Mesendoderm (in vitro differentiated cells): ENCODE measurements at regions not wholly inside any gene's neighbourhood (a gene's known extent, or its start where the extent isn't known, plus 50 kb on each side); places are given as distances from the start of the nearest gene placed in this dataset.

Experiments used
- DNase-seq: peaks from one replicate; pipeline ENCODE4 v3.0.0; 2013
- H2AK5ac ChIP-seq: 2 replicates; pipeline ENCODE4 v1.6.1; 2013; ENCODE audit warnings: low read length, inconsistent platforms
- H2BK120ac ChIP-seq: 2 replicates; pipeline ENCODE4 v1.6.1; 2013; ENCODE audit warnings: low read depth, mild to moderate bottlenecking, low read length, moderate library complexity, mixed read lengths
- H2BK15ac ChIP-seq: replicated peaks from 2 replicates; pipeline ENCODE4 v1.6.1; 2013; ENCODE audit warnings: low read depth, mild to moderate bottlenecking, moderate library complexity
- H2BK5ac ChIP-seq: 2 replicates; pipeline ENCODE4 v1.6.1; 2013; ENCODE audit warnings: low read length, inconsistent platforms
- H3K18ac ChIP-seq: 2 replicates; pipeline ENCODE4 v1.6.1; 2013; ENCODE audit warnings: mild to moderate bottlenecking, low read length, mixed read lengths
- H3K23ac ChIP-seq: one replicate; pipeline ENCODE4 v1.6.1; 2013; ENCODE audit warnings: low read length
- H3K27ac ChIP-seq: 2 replicates; pipeline ENCODE4 v1.5.1; 2013; ENCODE audit warnings: low read depth, mild to moderate bottlenecking, inconsistent platforms, low read length, moderate library complexity
- H3K27me3 ChIP-seq: 2 replicates; pipeline ENCODE4 v1.6.1; 2013; ENCODE audit warnings: low read length, control low read depth, mild to moderate bottlenecking, inconsistent platforms; ENCODE audit not compliant: insufficient read depth, poor library complexity
- H3K36me3 ChIP-seq: 2 replicates; pipeline ENCODE4 v1.6.1; 2013; ENCODE audit warnings: low read length, inconsistent platforms; ENCODE audit not compliant: control insufficient read depth, insufficient read depth
- H3K4ac ChIP-seq: one replicate; pipeline ENCODE4 v1.6.1; 2013; ENCODE audit warnings: low read depth, mild to moderate bottlenecking, low read length, moderate library complexity
- H3K4me1 ChIP-seq: 2 replicates; pipeline ENCODE4 v1.6.1; 2013; ENCODE audit warnings: low read depth, low read length, inconsistent platforms; ENCODE audit not compliant: control insufficient read depth
- H3K4me2 ChIP-seq: 2 replicates; pipeline ENCODE4 v1.6.1; 2013; ENCODE audit warnings: low read length
- H3K4me3 ChIP-seq: 2 replicates; pipeline ENCODE4 v1.5.1; 2013; ENCODE audit warnings: mild to moderate bottlenecking, low read length
- H3K56ac ChIP-seq: one replicate; pipeline ENCODE4 v1.6.1; 2013; ENCODE audit warnings: low read length
- H3K79me1 ChIP-seq: 2 replicates; pipeline ENCODE4 v1.6.1; 2013; ENCODE audit warnings: low read length, inconsistent platforms
- H3K79me2 ChIP-seq: 2 replicates; pipeline ENCODE4 v1.6.1; 2013; ENCODE audit warnings: mild to moderate bottlenecking, low read length; ENCODE audit not compliant: control insufficient read depth, insufficient read depth
- H3K9ac ChIP-seq: 2 replicates; pipeline ENCODE4 v1.6.1; 2013; ENCODE audit warnings: low read length, inconsistent platforms
- H4K5ac ChIP-seq: one replicate; pipeline ENCODE4 v1.6.1; 2013; ENCODE audit warnings: low read length
- H4K8ac ChIP-seq: one replicate; pipeline ENCODE4 v1.6.1; 2013; ENCODE audit warnings: low read depth, mild to moderate bottlenecking, control low read depth, low read length, moderate library complexity
- WGBS: extraction: QIAGEN DNeasy Blood & Tissue Kit; methylation state at CpG from one replicate; pipeline ENCODE4 v1.1.7; 2013; ENCODE audit warnings: low lambda C conversion rate, missing lambda C conversion rate; ENCODE audit not compliant: insufficient coverage; ENCODE audit errors: extremely low coverage; 5-methylcytosine and 5-hydroxymethylcytosine counted together

- WGBS: no CpG with 5 or more reads among the region's 9 CpGs
- Histone ChIP-seq H3K4me3 (no peak overlapping the region), H2BK5ac (no peak overlapping the region), H3K23ac (no peak overlapping the region), H3K4me1 (no peaks in the 10 kb centered on the region), H2BK15ac (no peak overlapping the region), H3K27ac (no peak overlapping the region), H3K9ac (no peak overlapping the region), H3K36me3 (no peaks in the 10 kb centered on the region), H3K79me1 (no peaks in the 10 kb centered on the region), H3K27me3 (no peaks in the 10 kb centered on the region), H3K56ac (no peak overlapping the region), H2BK120ac (no peak overlapping the region), H3K4ac (no peak overlapping the region), H4K5ac (no peak overlapping the region), H3K79me2 (no peaks in the 10 kb centered on the region), H3K18ac (no peak overlapping the region), H2AK5ac (no peak overlapping the region), H4K8ac (no peak overlapping the region), H3K4me2 (no peak overlapping the region)
- DNase-seq: no peak
Measured at GRCh38 chr6:170114187-170114945, 176.5 kb downstream of the DLL1 start.

GRCh38 chr6:170113141-170113540 lies 177.7 kb downstream of the DLL1 start:
- no peak overlapping the region for H3K27ac ChIP-seq
- no peak for DNase-seq
- no peak overlapping the region for H4K8ac ChIP-seq
- H3K4me3 ChIP-seq: no peak overlapping the region
- no peak overlapping the region for H3K4me2 ChIP-seq
- WGBS: no CpG with 5 or more reads among the region's 3 CpGs
- no peaks in the 10 kb centered on the region for H3K4me1 ChIP-seq
- no peak overlapping the region for H2AK5ac ChIP-seq
- no peak overlapping the region for H3K18ac ChIP-seq
- H3K23ac ChIP-seq: no peak overlapping the region
- no peak overlapping the region for H2BK5ac ChIP-seq
- H3K56ac ChIP-seq: no peak overlapping the region
- H3K36me3 ChIP-seq: no peaks in the 10 kb centered on the region
- H3K79me2 ChIP-seq: no peaks in the 10 kb centered on the region
- no peak overlapping the region for H3K4ac ChIP-seq
- no peak overlapping the region for H2BK15ac ChIP-seq
- no peak overlapping the region for H4K5ac ChIP-seq
- H2BK120ac ChIP-seq: no peak overlapping the region
- H3K9ac ChIP-seq: no peak overlapping the region
- no peaks in the 10 kb centered on the region for H3K27me3 ChIP-seq
- no peaks in the 10 kb centered on the region for H3K79me1 ChIP-seq

GRCh38 chr6:170112583-170112860 lies 178.4 kb downstream of the DLL1 start:
- Histone ChIP-seq H3K4me3 (no peak overlapping the region), H3K79me2 (no peaks in the 10 kb centered on the region), H3K9ac (no peak overlapping the region), H3K56ac (no peak overlapping the region), H2BK15ac (no peak overlapping the region), H3K4ac (no peak overlapping the region), H2AK5ac (no peak overlapping the region), H4K8ac (no peak overlapping the region), H3K27ac (no peak overlapping the region), H3K36me3 (no peaks in the 10 kb centered on the region), H2BK120ac (no peak overlapping the region), H3K23ac (no peak overlapping the region), H3K4me1 (no peaks in the 10 kb centered on the region), H3K79me1 (no peaks in the 10 kb centered on the region), H3K27me3 (no peaks in the 10 kb centered on the region), H3K18ac (no peak overlapping the region), H2BK5ac (no peak overlapping the region), H4K5ac (no peak overlapping the region), H3K4me2 (no peak overlapping the region)
- no CpG with 5 or more reads among the region's 4 CpGs for WGBS
- no peak for DNase-seq

GRCh38 chr6:170111816-170112582 lies 178.9 kb downstream of the DLL1 start:
- Histone ChIP-seq H3K79me2 (no peaks in the 10 kb centered on the region), H4K8ac (no peak overlapping the region), H3K4me1 (no peaks in the 10 kb centered on the region), H3K27ac (no peak overlapping the region), H3K27me3 (no peaks in the 10 kb centered on the region), H2BK120ac (no peak overlapping the region), H3K23ac (no peak overlapping the region), H3K4me2 (no peak overlapping the region), H3K4ac (no peak overlapping the region), H3K36me3 (no peaks in the 10 kb centered on the region), H2AK5ac (no peak overlapping the region), H3K9ac (no peak overlapping the region), H3K4me3 (no peak overlapping the region), H3K56ac (no peak overlapping the region), H4K5ac (no peak overlapping the region), H2BK15ac (no peak overlapping the region), H3K18ac (no peak overlapping the region), H2BK5ac (no peak overlapping the region), H3K79me1 (no peaks in the 10 kb centered on the region)
- no CpG with 5 or more reads among the region's 19 CpGs for WGBS
- peak; percentile 63 for DNase-seq

- no peak overlapping the region for H2BK5ac ChIP-seq
- H2AK5ac ChIP-seq: no peak overlapping the region
- no CpG with 5 or more reads among the region's 8 CpGs for WGBS
- H3K4me3 ChIP-seq: no peak overlapping the region
- H3K4me2 ChIP-seq: no peak overlapping the region
- H3K23ac ChIP-seq: no peak overlapping the region
- H3K79me2 ChIP-seq: no peaks in the 10 kb centered on the region
- no peaks in the 10 kb centered on the region for H3K4me1 ChIP-seq
- H3K27ac ChIP-seq: no peak overlapping the region
- H3K18ac ChIP-seq: no peak overlapping the region
- H4K8ac ChIP-seq: no peak overlapping the region
- H4K5ac ChIP-seq: no peak overlapping the region
- no peak overlapping the region for H3K4ac ChIP-seq
- no peak overlapping the region for H3K9ac ChIP-seq
- H3K79me1 ChIP-seq: no peaks in the 10 kb centered on the region
- H3K36me3 ChIP-seq: no peaks in the 10 kb centered on the region
- DNase-seq: no peak
- H3K27me3 ChIP-seq: no peaks in the 10 kb centered on the region
- no peak overlapping the region for H3K56ac ChIP-seq
- no peak overlapping the region for H2BK120ac ChIP-seq
- no peak overlapping the region for H2BK15ac ChIP-seq
Measured at GRCh38 chr6:170111141-170111664, 179.7 kb downstream of the DLL1 start.
